LNCaP clone FGC (cell line): ENCODE measurements at regions not wholly inside any gene's neighbourhood (a gene's known extent, or its start where the extent isn't known, plus 50 kb on each side); places are given as distances from the start of the nearest gene placed in this dataset.
"Not testable (repeated sequence)": the region's sequence is repeated elsewhere in the genome, so short reads cannot be mapped to it uniquely, and the experiment has no call there.

Experiments
- DNase-seq: peaks from one replicate; pipeline ENCODE4 v3.0.0-alpha.2; 2011; ENCODE audit warnings: low read depth
- H3K4me3 ChIP-seq: 2 replicates; pipeline ENCODE4 v1.5.1; 2011; ENCODE audit warnings: mild to moderate bottlenecking, low read depth, low read length, control low read depth
- TF ChIP-seq, protein P1 (sequence below): IDR thresholded peaks from 2 replicates; pipeline ENCODE4 v1.5.1; 2012; ENCODE audit warnings: mild to moderate bottlenecking; ENCODE audit not compliant: control insufficient read depth, insufficient read depth; ENCODE audit errors: extremely low read depth

DNA sequence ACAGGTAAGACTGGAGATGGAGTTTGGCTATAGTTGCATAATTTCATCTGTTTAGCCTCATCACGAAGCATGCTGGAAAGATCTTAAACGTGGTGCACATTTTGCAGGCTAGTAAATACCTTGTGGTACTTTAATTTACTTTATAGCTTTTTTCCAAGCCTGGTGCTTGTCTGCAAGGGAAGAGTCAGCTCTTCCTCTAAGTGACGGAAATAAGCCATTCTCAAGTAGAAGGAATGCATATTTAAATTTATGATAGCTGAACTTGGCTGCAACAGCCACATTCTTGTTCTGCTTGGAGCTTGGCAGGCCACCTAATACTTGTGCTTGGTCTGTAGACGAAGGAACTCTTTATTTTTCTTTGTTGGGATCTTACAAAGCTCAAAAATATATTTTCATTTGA is 188.0 kb upstream of the PIK3R1 start:
- TF ChIP-seq, protein P1, sequence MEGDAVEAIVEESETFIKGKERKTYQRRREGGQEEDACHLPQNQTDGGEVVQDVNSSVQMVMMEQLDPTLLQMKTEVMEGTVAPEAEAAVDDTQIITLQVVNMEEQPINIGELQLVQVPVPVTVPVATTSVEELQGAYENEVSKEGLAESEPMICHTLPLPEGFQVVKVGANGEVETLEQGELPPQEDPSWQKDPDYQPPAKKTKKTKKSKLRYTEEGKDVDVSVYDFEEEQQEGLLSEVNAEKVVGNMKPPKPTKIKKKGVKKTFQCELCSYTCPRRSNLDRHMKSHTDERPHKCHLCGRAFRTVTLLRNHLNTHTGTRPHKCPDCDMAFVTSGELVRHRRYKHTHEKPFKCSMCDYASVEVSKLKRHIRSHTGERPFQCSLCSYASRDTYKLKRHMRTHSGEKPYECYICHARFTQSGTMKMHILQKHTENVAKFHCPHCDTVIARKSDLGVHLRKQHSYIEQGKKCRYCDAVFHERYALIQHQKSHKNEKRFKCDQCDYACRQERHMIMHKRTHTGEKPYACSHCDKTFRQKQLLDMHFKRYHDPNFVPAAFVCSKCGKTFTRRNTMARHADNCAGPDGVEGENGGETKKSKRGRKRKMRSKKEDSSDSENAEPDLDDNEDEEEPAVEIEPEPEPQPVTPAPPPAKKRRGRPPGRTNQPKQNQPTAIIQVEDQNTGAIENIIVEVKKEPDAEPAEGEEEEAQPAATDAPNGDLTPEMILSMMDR = no peak
- no peak for DNase-seq
- H3K4me3 ChIP-seq = no peak overlapping the region

DNA sequence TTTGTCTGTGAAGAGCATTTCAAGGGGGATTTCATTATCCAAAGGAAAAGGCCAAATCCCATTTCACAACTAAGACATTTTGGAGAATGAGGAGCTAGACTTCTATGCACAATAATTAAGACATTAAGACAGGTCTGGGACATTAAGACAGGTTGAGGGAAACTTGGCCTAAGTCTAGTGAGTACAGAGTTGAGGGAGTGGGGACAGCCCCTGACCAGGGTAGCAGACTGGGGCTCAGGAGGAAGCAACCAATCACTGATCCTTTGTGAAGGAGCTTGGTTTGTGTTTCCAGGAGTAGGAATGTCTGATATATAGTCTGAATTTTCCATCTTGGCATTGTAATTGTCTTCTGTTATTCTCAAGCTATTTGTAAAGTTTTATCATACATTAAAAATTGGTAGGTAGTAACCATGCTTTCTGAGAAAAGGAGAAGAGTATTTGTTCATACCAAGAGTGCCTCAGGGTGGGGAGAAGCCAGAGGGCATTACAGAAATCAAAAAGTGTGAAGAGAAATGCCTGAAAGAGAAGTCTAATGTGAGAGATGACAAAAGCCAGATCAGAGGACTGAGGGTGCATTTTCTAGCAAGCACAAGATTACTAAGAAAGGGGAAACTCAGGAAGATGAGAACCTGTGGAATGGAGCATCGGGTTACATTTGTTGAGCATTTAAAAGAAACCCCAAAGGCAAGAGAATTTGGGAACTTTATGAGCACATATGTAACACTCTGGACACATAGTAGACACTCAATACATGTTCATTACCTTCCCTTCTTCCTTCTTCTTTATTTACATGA is 189.3 kb upstream of the PIK3R1 start:
- no peak overlapping the region for H3K4me3 ChIP-seq
- TF ChIP-seq, protein P1 = no peak
- no peak for DNase-seq

DNA sequence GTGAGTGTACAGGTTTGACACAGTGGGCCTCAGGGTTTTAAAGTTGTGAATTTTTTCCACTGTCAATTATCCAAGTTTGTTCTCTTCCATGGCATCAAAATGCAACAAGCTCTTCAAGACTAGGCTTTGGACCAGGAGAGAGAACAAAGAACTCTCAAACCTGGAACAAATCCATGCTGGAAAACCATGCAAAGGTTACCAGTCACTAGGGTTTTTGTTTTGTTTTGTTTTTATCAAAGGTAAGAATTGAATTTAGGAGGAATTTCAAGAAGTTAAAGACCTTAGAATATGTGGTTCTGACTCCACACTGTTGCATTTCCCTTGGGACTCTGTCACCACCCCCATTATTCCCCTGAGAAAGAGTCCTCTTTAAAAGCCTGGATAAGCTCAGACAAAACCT is 191.1 kb upstream of the PIK3R1 start:
- TF ChIP-seq, protein P1 = no peak
- no peak overlapping the region for H3K4me3 ChIP-seq
- no peak for DNase-seq

DNA sequence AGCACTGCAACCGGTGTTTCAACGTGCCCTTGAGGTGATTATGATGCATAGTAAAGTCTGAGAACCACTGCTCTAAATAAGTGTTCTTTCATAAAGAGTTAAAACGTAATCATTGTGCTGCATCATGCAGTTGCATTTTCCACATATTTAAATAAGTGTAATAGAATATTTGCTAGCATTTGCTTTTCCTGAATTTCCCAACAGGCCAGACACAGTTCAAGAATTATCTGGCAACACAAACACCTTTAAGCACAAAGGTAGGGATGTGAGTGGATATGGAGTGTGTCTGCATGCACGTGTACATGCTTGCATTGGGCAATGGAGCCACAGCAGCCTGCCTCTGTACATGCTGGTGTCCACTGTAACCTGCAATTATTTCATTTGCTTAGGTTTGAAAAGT is 193.6 kb upstream of the PIK3R1 start:
- no peak for DNase-seq
- TF ChIP-seq, protein P1 = no peak
- no peak overlapping the region for H3K4me3 ChIP-seq

DNA sequence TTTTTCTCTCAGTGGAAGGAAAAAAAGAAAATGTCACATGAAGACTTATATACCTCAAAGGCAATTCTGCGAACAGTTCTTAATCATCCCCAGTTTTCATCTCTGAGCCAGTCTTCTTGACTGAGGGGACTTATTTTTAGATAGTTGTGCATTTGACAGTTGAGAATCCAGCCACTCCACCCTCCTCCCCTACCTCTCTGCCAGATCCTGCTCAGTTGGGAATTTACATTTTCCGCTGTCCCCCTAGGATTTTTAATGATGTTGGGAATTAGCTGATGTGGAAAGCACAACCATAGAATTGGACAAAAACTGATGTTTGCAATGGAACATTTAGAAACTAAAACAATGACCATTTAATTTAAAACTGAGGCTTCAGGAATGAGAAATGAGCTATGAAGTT is 194.3 kb upstream of the PIK3R1 start:
- TF ChIP-seq, protein P1 = no peak
- H3K4me3 ChIP-seq = no peak overlapping the region
- DNase-seq = no peak

DNA sequence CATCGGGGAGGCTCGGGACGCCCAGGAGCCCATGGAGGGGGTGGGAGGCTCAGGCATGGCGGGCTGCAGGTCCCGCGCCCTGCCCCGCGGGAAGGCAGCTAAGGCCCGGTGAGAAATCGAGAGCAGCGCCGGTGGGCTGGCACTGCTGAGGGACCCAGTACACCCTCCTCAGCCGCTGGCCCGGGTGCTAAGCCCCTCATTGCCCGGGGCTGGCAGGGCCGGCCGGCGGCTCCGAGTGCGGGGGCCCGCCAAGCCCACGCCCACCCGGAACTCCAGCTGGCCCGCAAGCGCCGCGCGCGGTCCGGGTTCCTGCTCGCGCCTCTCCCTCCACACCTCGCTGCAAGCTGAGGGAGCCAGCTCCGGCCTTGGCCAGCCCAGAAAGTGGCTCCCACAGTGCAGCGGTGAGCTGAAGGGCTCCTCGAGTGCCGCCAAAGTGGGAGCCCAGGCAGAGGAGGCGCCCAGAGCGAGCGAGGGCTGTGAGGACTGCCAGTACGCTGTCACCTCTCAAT is 195.0 kb upstream of the PIK3R1 start:
- not testable (repeated sequence) for DNase-seq, H3K4me3 ChIP-seq

DNA sequence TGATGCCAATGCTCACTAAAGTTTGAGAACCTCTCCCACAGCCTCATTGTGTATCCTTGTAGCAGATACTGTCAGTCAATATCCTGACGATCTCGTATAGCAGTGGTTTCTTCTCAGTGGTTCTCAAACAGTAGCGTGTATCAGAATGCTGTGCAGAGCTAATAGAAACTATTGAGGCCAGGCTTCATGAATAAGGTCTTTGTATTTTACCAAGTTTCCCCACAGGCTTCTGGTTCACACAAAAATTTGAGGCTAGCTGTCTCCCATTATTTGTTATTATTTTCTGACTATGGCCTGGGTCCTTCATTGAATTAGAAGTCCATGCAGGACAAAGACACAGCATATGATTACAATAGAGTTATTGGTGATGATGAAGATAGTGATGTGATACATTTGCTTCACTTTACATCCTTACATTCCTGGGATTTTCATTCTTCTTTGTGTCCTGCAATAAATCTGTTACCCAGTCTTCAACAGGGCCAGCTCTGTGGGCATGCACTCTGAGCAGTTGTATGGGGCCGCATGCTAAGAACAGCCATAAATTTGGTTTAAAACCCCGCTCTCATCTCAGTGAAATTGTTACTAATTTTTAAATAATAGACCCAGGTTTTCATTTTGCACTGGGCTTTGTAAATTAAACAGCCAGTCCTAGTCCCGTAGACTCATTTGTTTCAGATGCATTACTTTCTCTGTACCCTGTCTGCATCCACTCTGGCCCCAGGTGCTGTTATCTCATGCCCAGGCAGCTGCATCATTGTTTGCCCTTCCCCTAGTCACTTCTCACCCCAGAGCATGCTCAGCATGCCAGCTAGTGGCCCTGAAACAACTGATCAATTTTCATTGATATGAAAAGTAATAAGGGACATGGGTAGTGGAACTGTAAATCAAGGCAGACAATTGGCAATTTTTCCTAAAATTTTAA is 199.9 kb upstream of the PIK3R1 start:
- TF ChIP-seq, protein P1 = no peak
- H3K4me3 ChIP-seq = no peak overlapping the region
- no peak for DNase-seq
